ENCODE measurements at regions not wholly inside any gene's neighbourhood (a gene's known extent, or its start where the extent isn't known, plus 50 kb on each side); places are given as distances from the start of the nearest gene placed in this dataset.
"Not testable (repeated sequence)": the region's sequence is repeated elsewhere in the genome, so short reads cannot be mapped to it uniquely, and the experiment has no call there.

DNA sequence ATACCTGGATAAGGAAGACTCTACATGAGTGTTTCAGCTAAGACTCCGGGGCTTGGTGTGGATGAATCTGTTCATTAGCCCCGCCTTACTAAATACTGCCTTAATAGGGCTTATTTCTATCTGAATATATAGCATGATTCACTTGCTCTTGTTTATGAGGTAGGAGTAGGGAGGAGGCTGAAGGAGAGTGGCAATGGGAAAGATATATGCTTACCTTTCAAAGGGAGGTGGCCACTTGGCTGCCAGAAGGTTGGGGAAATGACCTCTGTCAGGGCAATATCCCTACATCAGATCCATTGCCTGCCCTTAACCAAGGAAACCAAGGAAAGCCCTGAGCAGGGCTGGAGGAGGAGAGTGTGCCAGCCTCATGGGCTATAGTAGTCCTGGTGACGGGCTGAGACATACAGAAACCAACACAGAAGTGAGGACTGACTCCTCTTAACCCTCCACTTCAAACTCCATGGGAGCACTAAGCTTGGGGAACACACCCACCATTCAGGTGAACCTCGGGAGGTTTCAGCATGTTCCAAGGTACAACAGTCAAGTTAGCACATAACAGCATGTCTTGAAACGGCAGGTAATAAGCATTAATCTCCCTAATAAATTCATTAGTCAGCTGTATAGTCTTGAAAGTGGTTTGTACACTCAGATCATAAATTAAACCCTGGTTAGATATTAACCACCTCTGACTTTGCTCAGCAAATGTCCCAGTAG, 80.1 kb downstream of the EOMES start:
- Mint-ChIP-seq H3K36me3 (ENCODE audit: insufficient read depth) (no peaks in the 10 kb centered on the region), H3K4me3 (no peak overlapping the region), H3K27me3 (no peaks in the 10 kb centered on the region), H3K4me1 (ENCODE audit: low read depth in 2 of 2) (peaks cover 7 to 11% of the 10 kb centered on the region in 2 donors), H3K27ac (no peak overlapping the region), H3K9me3 (no peaks in the 10 kb centered on the region)
- DNase-seq (no peak), ATAC-seq (replicated peaks) (no peak)

DNA sequence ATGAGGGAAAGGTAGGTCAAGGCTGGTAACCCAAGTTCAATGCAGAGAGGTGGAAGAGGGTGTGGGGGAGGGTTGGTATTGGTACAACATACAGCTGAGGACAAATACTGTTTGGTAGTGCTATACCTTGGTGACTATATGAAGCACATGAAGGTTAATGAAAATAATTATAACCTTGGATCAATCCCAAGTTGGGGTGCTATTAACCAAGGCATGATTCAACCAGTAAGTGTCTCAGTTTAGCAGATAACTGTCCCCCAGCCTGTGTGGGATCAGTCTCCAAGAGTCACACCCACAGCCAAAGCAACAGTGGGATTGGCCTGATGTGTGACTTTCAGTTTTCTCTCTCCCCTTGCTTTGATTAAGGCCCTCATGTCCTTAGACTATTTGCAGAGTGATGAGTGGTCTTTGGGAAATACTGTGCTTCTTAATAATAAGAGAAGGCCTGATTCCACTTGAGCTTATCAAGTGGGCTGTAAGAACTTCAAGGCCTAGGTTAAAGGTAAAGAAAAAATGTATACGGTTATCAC, 80.8 kb downstream of the EOMES start:
- H3K4me3 Mint-ChIP-seq = no peak overlapping the region
- H3K9me3 Mint-ChIP-seq = no peaks in the 10 kb centered on the region
- H3K27ac Mint-ChIP-seq = peak overlapping the region in 1 of 2 donors; percentile 83
- DNase-seq (no peak), ATAC-seq (replicated peaks) (no peak)
- peaks cover 7 to 11% of the 10 kb centered on the region in 2 donors for H3K4me1 Mint-ChIP-seq (ENCODE audit: low read depth in 2 of 2)
- H3K27me3 Mint-ChIP-seq = no peaks in the 10 kb centered on the region
- H3K36me3 Mint-ChIP-seq (ENCODE audit: insufficient read depth) = no peaks in the 10 kb centered on the region

DNA sequence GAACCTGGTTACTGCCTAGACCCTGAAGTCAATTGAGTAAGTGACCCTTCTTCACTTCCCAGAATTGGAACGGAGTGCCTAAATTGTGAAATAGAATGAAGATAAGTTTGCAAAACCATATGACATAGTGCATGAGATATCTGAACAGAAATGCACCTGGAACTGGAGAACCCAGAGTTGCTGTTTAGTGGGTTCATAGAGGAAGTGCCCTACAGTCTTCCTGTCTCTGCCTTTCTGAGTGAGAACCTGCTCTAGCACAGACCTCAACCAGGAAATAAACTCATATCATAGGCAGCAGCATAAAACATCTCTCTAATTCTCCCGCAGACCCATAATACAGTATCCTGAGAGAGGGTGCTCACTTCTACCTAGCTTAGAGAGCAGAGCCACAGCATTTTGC, 82.9 kb downstream of the EOMES start:
- DNase-seq = peak; percentile 4 to 23 (median 14)
- peak overlapping the region; percentile 89 to 93 for H3K27ac Mint-ChIP-seq
- H3K4me3 Mint-ChIP-seq = peak overlapping the region; percentile 58 to 63
- no peaks in the 10 kb centered on the region for H3K9me3 Mint-ChIP-seq
- H3K4me1 Mint-ChIP-seq (ENCODE audit: low read depth in 2 of 2) = peaks cover 7 to 11% of the 10 kb centered on the region in 2 donors
- H3K27me3 Mint-ChIP-seq = no peaks in the 10 kb centered on the region
- ATAC-seq (replicated peaks) = peak; percentile 98
- H3K36me3 Mint-ChIP-seq (ENCODE audit: insufficient read depth) = peaks cover 6% of the 10 kb centered on the region

DNA sequence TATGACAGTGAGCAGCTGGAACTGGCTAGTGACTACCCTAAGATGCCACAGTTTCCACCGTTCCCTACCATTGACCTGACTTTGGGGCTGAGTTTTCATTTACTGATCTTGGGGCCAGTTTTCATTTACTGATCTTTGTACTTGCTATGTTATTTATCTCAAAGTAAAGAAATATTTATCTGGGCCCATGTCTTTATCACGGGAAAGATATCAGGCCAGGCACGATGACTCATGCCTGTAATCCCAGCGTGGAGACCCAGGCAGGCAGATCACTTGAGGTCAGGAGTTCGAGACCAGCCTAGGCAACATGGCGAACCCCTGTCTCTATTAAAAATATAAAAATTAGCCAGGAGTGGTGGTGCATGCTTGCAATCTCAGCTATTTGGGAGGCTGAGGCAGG, 83.5 kb downstream of the EOMES start:
- ATAC-seq (replicated peaks) (no peak), DNase-seq (no peak)
- H3K27ac Mint-ChIP-seq = peak overlapping the region; percentile 89 to 93
- H3K27me3 Mint-ChIP-seq = no peaks in the 10 kb centered on the region
- peak overlapping the region; percentile 17 to 63 for H3K4me3 Mint-ChIP-seq
- no peaks in the 10 kb centered on the region for H3K9me3 Mint-ChIP-seq
- peaks cover 7 to 11% of the 10 kb centered on the region in 2 donors for H3K4me1 Mint-ChIP-seq (ENCODE audit: low read depth in 2 of 2)
- peaks cover 6% of the 10 kb centered on the region for H3K36me3 Mint-ChIP-seq (ENCODE audit: insufficient read depth)

DNA sequence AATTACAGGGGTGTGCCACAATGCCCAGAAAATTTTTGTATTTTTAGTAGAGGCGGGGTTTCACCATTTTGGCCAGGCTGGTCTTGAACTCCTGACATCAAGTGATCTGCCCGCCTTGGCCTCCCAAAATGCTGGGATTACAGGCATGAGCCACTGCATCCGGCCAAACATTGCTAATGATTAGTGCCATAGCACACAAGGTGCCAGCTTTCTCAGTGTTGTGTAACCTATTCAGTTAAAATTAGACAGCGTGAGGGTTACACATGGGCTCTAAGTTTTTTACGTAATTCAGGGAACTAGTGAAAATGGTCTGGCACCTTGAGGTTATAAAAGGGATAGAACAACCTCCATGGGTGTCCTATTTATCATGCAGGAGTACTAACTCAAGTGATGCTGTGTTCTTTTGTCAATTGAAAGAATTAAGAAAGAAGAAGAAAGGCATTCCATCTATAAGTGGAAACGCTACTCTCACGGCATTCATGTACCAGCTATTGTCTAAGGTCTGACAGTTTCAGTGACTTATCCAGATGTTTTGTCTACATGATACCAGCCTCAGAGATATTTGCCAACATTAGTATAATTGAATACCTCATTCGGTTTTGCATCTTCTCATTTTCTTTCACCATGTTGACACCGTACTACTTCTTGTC, 84.7 kb downstream of the EOMES start:
- Mint-ChIP-seq H3K27me3 (no peaks in the 10 kb centered on the region), H3K36me3 (ENCODE audit: insufficient read depth) (peaks cover 10% of the 10 kb centered on the region), H3K4me1 (ENCODE audit: low read depth in 2 of 2) (peaks cover 13 to 19% of the 10 kb centered on the region in 2 donors), H3K27ac (peak overlapping the region in 1 of 2 donors; percentile 89), H3K9me3 (no peaks in the 10 kb centered on the region), H3K4me3 (no peak overlapping the region)
- DNase-seq (no peak), ATAC-seq (replicated peaks) (no peak)

DNA sequence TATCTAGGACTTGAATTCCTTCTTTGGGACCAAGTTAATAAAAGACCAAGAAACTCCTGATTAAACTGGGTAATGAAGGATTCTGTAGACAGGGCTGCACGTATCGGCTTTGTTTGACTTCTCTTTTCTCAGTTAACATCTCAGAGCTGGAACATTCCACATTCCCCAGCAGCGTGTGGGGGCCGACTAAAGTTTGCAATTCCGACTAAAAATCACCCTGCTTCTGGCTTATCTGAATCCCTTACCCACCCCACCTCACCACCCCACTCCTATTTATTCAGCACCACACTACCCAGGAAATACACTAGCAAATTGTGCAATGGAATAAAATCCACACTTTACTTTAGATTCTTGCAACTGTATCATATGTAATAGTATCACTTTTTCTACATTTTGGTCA, 87.1 kb downstream of the EOMES start:
- not testable (repeated sequence) for H3K27me3 Mint-ChIP-seq

DNA sequence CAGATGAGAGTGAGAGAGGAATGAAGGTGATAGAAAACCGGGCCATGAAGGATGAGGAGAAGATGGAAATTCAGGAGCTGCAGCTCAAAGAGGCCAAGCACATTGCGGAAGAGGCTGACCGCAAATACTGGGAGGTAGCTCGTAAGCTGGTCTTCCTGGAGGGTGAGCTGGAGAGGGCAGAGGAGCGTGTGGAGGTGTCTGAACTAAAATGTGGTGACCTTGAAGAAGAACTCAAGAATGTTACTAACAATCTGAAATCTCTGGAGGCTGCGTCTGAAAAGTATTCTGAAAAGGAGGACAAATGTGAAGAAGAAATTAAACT, 88.9 kb downstream of the EOMES start:
- peak; percentile 42 for ATAC-seq (replicated peaks)
- peaks cover 10% of the 10 kb centered on the region for H3K36me3 Mint-ChIP-seq (ENCODE audit: insufficient read depth)

More for the DNA sequence above, 87.1 kb downstream of the EOMES start:
- Mint-ChIP-seq H3K36me3 (ENCODE audit: insufficient read depth) (peaks cover 10% of the 10 kb centered on the region), H3K4me1 (ENCODE audit: low read depth in 2 of 2) (peaks cover 13 to 22% of the 10 kb centered on the region in 2 donors)
- H3K27ac Mint-ChIP-seq; H3K4me3 Mint-ChIP-seq; ATAC-seq (replicated peaks); DNase-seq; H3K9me3 Mint-ChIP-seq: not testable (repeated sequence)

DNA sequence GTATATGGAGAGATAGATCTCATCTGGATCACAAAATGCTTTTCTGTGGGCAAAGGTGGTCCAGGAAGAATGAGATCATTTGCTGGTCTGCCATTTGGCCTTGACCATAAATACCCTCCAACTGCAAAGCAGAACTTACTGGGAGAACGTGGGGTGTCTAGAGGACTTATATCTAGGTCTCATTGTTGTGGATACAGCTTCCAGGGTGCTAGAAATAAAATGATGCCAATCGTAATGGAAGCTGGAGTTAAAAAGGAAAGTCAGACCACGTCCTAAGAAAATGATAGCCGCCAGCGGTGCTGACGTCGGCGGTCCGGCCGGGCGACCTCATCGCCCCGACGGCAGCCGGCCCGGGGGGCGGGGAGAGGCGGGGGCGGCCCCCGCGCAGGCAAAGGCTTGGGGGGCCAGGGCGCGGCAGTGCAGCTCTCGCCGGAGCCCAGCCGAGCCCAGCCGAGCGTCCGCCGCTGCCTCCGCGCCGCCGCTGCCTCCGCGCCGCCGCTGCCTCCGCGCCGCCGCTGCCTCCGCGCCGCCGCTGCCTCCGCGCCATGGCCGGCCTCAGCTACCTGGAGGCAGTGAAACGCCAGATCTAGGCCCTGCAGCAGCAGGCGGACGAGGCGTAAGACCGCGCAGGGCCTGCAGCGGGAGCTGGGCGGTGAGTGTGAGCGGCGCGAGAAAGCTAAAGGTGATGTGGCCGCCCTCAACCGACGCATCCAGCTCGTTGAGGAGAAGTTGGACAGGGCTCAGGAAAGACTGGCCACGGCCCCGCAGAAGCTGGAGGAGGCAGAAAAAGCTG, 89.5 kb downstream of the EOMES start:
- H3K27ac Mint-ChIP-seq = peak overlapping the region; percentile 86 to 97
- no peaks in the 10 kb centered on the region for H3K27me3 Mint-ChIP-seq
- H3K36me3 Mint-ChIP-seq (ENCODE audit: insufficient read depth) = peaks cover 10% of the 10 kb centered on the region
- ATAC-seq (replicated peaks) = peak; percentile 87
- H3K9me3 Mint-ChIP-seq = no peaks in the 10 kb centered on the region
- H3K4me3 Mint-ChIP-seq = peak overlapping the region; percentile 83 to 96
- peaks cover 9 to 28% of the 10 kb centered on the region in 2 donors for H3K4me1 Mint-ChIP-seq (ENCODE audit: low read depth in 2 of 2)
- DNase-seq = peak; percentile 41 to 45 (median 44)

More for the DNA sequence above, 88.9 kb downstream of the EOMES start:
- Mint-ChIP-seq H3K9me3 (no peaks in the 10 kb centered on the region), H3K27ac (peak overlapping the region; percentile 86 to 97), H3K27me3 (no peaks in the 10 kb centered on the region), H3K4me3 (peak overlapping the region; percentile 83 to 96), H3K4me1 (ENCODE audit: low read depth in 2 of 2) (peaks cover 6 to 22% of the 10 kb centered on the region in 2 donors)
- no peak for DNase-seq

DNA sequence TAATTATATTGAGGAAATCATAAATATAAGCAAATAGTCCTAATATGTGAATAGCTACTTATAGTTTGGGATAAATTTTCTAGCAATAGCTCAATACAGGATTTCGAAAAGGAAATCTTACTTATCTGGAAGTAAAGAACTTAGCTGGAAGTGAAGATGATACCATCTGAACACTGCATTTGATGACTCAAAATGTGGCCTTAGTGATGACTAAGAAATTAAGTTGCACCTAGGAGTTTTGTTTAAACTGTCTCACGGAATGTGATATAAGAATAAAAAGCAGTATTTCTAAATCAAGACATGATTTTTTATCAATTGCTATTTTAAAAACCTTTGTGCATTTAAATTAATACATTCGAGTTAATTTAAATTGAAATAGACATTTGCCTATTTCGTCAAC, 91.2 kb downstream of the EOMES start:
- no peak for DNase-seq
- Mint-ChIP-seq H3K4me3 (no peak overlapping the region), H3K27me3 (no peaks in the 10 kb centered on the region), H3K9me3 (no peaks in the 10 kb centered on the region), H3K27ac (peak overlapping the region; percentile 4 to 28), H3K4me1 (ENCODE audit: low read depth in 2 of 2) (peaks cover 17 to 38% of the 10 kb centered on the region in 2 donors), H3K36me3 (ENCODE audit: insufficient read depth) (peaks cover 10% of the 10 kb centered on the region)
- ATAC-seq (replicated peaks) = no peak

DNA sequence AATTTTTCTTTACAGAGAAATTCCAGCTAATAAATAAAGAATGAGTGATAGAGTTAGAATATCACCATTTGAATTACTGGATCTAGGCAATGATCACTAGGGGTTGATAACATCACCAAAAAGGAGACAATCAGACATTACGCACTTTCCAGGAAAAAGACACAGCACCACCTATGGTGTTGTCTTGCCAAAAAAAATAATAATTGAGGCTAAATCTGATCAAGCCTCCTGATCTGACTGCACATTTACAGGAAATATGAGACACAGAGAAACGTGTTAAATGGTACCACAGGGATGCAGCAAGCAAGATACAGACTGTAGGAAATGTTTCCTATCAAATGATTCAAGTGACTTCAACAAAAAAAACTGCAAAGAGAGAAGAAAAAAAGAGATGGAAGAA, 92.8 kb downstream of the EOMES start:
- H3K4me1 Mint-ChIP-seq (ENCODE audit: low read depth in 2 of 2) = peaks cover 28 to 53% of the 10 kb centered on the region in 2 donors
- DNase-seq (no peak), ATAC-seq (replicated peaks) (no peak)
- H3K27me3 Mint-ChIP-seq = no peaks in the 10 kb centered on the region
- no peak overlapping the region for H3K27ac Mint-ChIP-seq
- no peak overlapping the region for H3K4me3 Mint-ChIP-seq
- no peaks in the 10 kb centered on the region for H3K9me3 Mint-ChIP-seq
- peaks cover 5% of the 10 kb centered on the region for H3K36me3 Mint-ChIP-seq (ENCODE audit: insufficient read depth)

DNA sequence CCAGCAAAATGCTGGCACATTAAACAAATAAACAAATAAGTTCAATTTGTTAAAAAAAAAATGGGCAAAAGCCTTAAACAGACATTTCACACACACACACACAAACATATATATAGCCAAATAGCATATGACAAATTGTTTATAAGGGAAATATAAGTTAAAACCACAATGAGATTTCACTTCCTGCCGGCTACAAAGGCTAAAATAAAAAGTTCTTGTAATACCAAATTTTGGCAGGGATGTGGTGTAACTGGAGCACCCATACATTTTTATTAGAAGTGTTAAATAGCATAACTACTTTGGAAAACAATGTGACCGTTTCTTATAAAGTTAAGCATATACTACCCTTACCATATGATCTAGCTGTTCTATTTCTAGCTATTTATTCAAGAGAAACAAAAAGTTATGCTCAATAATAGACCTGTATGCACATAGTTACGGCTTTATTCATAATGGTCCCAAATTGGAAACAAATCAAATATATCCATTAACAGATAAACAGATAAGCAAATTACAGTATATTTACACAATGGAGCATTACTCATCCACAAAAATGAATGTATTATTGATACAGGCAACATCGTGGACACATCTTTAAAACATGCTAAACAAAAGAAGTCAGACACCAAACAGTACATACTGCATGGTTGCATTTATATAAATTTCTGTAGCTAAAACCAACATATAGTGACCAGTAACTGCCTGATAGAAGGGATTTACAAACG, 93.9 kb downstream of the EOMES start:
- Mint-ChIP-seq H3K36me3 (ENCODE audit: insufficient read depth) (peaks cover 3% of the 10 kb centered on the region), H3K4me1 (ENCODE audit: low read depth in 2 of 2) (peaks cover 32 to 57% of the 10 kb centered on the region in 2 donors), H3K27me3 (no peaks in the 10 kb centered on the region), H3K4me3 (peak overlapping the region in 1 of 2 donors; percentile 73), H3K27ac (peak overlapping the region; percentile 1 to 95), H3K9me3 (no peaks in the 10 kb centered on the region)
- ATAC-seq (replicated peaks) (peak; percentile 14), DNase-seq (no peak)

DNA sequence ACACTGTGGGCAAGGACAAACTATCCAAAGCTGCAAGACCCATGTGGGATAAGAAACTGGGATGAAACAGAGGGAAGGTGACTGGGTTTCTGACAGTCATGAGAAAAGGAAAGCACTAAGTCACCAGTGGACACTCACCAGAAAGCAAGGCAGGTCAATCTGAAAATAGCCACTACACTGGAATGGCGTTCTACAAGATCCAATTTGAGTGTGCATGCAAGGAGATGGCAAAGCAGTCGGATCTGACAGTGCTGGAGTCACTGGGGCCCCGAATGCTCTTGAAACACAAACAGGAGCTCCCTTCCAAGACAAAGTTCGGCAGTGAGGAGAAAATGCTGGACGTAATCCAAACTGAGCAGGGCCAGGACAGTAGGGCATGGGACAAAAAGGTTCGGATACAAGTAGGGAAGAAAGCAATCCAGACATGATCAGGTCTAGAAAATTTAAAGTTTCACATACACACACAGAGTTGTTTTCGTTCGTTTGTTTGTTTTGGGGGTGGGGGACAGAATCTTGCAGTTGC, 95.5 kb downstream of the EOMES start:
- ATAC-seq (replicated peaks) (no peak), DNase-seq (no peak)
- H3K9me3 Mint-ChIP-seq = no peaks in the 10 kb centered on the region
- H3K36me3 Mint-ChIP-seq (ENCODE audit: insufficient read depth) = no peaks in the 10 kb centered on the region
- H3K27me3 Mint-ChIP-seq = no peaks in the 10 kb centered on the region
- peak overlapping the region; percentile 59 to 95 for H3K27ac Mint-ChIP-seq
- no peak overlapping the region for H3K4me3 Mint-ChIP-seq
- peaks cover 28 to 52% of the 10 kb centered on the region in 2 donors for H3K4me1 Mint-ChIP-seq (ENCODE audit: low read depth in 2 of 2)

DNA sequence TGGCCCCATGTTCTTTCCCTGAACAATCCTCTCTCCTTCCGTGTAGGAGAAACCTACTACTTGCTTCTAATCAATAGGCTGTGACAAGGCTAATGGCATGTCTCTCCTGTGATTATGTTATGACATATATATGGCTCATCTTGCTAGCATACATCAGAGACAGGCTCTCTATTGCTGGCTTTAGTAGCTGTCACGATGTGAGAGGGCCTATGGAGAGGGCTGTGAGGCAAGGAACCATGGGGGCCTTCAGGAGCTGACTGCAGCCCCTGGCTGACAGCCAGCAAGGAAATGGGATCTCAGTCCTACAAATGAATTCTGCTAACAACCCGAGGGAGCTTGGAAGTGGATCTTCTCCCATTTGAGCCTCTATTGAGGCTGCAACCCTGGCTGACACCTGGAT, 96.3 kb downstream of the EOMES start:
- Mint-ChIP-seq H3K27me3 (no peaks in the 10 kb centered on the region), H3K27ac (peak overlapping the region; percentile 15 to 95), H3K9me3 (no peaks in the 10 kb centered on the region), H3K36me3 (ENCODE audit: insufficient read depth) (no peaks in the 10 kb centered on the region), H3K4me1 (ENCODE audit: low read depth in 2 of 2) (peaks cover 28 to 49% of the 10 kb centered on the region in 2 donors), H3K4me3 (no peak overlapping the region)
- no peak for ATAC-seq (replicated peaks)
- no peak for DNase-seq

Measured in effector memory CD8-positive, alpha-beta T cell (primary cell).